NOMO-1 treated with dmso at 0.1 percent for 144 hours (cell line): ENCODE measurements at regions not wholly inside any gene's neighbourhood (a gene's known extent, or its start where the extent isn't known, plus 50 kb on each side); places are given as distances from the start of the nearest gene placed in this dataset.

Experiments
- DNase-seq: peaks from one replicate; lab custom pipeline; 2025; ENCODE audit not compliant: unreplicated experiment; lab: John Stamatoyannopoulos, UW

DNA sequence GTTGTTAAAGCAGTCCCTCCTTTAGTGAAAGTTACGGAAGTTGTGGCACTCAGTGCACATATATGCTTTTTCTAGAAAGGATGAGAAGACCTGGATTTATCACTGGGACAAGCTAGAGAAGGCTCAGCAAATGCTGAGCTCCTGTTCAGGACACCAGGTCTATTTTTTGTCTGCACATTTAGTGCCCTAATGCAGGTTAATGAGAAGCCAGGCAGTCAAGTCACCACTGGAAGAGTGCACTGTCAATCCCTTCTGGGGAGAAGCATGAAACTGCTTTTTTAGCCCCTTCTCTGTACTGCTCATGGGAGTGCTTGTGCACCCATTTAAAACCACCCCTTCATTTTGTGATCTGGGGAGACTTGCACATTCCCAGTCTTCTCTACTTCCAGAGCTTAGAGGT lies 624.1 kb upstream of the USP24 start:
- DNase-seq: no peak

DNA sequence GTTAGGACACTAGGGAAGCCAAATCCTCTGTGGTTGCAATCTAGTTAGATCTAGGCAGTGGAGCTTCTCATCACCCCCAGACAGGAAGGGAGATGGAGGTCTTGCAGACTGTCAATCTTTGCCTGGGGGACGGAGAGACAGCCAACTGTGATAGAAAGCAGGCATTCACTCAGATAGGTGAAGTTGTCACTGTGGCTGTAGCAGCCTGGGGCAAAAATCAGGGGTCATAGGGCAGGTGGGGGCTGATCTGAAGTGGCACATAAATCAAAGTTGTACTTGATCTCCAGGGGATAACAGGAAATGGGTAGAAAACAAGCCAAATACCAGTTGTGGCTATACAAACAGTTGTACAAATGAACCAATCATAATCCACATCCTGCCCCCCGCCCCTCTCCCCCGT lies 620.9 kb upstream of the USP24 start:
- DNase-seq: no peak

DNA sequence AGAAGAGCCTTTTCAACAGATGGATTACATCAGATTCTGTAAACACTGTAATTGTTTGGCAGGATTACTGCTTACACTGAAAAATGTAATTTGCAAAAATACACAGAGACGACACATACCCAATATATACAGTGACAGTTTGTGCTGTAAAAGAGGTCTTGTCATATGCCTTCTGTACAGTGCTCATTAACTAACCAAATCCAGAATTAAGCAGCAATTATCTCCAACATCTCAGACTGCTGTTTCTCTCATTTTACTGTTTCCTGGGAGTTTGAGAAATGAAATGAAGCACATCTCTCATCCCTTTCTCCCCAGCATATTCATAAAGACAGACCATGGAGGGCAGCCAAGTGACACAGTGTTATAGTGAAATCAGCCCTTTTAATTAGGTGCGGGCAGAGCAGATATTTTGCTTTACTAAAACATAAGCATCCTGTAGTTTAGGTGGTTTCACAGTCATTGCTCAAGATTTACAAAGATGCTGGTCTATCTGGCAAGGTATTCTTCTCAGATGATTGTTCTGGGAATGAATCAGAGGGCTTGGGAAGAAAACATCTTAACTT lies 618.4 kb upstream of the USP24 start:
- DNase-seq: no peak

DNA sequence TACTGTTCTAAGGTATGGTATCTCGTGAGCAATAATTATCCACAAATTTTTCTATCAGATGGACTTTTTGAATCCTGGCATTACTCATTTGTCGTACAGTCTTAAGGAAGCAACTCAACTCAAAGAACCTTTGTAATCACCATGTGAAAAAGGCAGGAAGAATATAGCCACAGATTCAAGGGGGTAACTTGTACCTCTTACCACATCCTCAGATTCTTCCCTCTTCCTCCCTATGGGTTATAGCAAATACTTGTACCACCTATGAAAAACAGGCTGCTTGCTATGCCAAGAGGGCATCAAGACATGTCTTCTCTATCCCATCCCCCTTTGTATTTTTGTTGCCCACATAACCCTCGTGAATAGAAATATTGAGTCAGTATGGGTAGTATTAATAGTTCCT lies 616.6 kb upstream of the USP24 start:
- no peak for DNase-seq

DNA sequence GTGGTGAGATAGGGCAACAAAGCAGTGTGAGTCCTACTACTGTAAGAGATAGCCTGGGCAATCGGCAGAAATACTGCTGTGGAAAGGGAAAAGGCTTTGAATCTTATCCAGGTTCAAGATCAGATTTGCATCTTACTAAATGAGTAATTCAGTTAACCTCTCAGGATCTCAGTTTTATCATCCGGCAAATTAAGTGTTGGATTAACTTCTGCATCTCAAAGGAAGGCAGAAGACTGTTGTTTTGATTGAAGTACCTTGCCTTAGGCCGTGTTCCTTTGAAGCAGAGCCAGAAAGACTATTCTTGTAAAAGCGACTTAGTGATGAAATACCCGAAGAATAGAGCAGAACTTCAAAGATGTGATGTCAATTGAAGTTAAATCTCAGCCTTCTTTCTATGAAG lies 612.9 kb upstream of the USP24 start:
- DNase-seq: no peak

DNA sequence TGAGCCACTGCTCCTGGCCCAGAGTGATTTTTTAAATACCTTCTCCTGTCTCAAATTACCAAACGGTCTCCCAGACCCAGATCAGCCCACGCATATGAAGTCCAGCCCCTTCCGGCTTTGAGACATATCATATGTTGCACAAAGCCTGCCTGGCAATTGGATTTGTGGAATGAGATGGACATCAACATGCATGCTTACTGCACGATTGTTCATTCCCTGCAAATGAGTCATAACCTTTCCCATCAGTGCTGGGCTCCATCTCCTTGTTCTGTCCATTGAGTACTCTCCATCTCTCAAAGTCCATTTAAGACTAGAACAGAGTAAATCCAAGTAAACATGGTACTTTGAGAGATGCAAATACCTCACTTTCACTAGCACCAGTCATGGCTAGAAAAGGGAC lies 612.2 kb upstream of the USP24 start:
- no peak for DNase-seq

DNA sequence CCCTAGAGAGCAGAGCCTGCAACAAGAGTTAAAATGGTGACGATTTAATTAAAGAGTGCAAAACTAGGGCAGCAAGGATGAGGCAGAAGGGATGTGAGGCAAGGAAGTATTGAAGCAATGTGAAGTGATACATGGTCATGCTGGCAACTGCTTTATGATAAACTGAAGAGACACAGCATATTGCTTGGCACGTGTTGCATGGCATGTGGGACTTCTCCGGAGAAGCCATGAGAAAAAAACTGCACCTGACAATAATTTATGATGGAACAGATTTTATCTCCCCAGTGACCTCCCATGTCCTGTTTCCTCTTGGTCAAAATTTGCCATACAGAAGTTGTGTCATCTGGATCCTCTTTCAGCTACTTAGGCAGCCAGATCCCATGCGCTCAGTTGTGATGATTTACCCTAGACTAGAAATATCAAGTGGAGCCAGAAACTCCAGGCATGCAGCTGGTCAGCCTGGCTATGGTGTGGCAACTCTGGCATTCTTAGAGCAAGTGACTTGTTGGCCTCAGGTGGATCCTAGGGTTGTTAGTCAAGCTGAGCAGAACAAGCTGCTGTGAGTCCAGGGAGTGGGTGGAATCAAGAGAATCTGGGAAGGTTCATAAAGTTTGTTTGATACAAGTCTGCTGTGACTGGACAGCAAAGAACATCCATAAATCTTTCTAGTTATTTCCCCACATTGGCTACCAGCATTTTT lies 611.4 kb upstream of the USP24 start:
- DNase-seq: no peak

DNA sequence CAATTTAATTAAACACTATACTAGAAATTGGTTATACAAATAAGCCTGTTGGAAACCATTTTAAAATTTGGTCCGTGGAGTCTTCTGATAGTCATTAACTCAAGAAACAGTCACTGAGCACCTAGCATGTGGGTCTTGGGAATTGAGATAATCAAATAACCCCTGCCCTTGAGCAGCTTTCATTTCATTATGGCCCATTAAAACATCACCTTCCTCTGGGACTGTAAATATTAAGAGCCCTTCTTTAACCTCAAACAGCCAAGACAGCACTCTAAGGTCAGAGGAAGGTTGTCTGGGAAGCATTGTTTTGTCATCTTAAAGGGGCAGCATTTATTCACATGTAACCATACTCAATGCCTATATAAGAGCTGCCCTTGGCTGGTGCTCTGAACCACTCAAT lies 610.3 kb upstream of the USP24 start:
- no peak for DNase-seq

DNA sequence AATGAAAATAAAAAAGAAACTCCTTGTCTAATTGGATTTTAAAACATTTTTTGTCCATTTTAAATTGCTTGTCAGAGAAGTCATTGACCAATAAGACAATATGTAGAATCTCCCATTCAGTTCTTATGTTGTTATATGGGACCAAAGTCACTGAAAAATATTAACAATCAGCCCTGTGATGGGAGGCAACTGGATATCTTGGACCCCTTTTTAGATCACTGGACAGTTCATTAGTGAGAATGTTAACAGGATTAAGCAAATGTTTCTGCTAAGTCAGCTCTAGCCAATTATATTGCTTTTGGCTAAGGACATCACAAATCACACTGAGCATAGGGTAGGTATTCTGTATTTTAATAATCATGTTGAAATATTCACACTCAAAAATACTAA lies 609.1 kb upstream of the USP24 start:
- DNase-seq: no peak

DNA sequence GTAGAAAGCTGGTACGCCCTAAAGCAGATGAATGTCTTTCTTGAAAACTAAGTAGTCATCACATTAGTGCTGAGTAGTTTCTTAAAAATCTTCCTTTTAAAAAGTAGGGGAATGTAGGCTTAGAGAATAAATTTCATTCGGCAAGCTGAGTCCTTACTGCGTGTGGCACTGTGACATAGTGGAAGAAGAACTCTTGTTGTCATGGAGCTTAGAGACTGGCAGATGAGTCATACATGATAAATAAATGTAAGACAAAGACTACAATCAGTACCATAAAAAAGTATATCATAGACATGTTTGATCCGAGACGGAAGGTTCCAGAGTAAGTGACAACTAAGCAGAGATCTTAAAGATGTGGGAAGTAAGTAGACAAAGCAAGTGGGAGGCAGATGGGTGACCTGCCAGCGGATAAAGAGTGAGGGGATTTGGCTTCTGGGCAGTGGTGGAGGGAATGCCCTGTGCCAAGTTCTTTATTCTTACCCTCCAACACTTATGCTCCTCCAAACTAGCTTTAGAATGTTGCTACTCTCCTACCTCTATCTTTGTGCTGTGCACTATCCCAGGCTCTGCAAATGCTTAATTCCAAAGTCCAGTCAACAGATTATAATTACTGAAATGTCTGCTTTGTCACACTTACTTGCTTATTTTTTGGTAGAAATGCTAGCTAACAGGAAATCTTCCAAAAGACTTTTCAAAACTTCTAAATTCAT lies 608.5 kb upstream of the USP24 start:
- no peak for DNase-seq

DNA sequence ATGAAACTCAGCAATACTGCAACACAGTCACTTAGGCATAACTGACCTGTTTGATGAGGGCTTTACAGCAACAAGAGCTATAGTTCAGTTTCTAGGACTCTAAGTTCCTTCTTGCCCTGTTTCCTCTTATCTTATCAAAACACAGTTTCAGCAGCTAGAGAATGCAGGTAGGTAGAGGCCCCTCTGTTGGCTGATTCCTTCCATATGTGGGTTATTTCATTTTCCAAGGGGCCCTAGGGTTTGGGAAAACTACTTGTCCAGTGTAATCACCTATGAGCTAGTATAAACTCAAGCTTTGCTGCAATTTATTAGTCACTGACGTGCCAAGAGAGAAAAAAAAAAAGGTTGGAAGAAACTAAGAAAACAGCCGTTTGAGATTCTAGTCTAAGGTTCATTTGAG lies 607.7 kb upstream of the USP24 start:
- no peak for DNase-seq

DNA sequence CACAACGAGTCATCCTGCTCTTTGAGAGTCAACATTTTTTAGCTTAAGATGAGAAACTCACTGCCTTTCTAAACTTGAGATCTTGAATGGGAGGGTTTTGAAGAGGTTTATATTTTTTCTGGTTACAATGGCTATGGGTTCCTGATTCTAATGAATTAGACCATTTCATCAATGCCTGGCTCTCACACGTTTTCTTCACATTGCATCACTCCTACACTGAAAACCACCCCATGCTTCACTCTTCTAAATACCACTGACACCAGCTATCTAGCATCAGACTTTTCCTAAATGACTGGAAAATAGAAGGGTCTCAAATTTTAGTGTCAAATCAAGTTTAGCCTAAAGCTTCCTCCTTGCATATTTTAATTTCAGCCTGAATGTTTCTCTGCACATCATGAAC lies 606.1 kb upstream of the USP24 start:
- no peak for DNase-seq

DNA sequence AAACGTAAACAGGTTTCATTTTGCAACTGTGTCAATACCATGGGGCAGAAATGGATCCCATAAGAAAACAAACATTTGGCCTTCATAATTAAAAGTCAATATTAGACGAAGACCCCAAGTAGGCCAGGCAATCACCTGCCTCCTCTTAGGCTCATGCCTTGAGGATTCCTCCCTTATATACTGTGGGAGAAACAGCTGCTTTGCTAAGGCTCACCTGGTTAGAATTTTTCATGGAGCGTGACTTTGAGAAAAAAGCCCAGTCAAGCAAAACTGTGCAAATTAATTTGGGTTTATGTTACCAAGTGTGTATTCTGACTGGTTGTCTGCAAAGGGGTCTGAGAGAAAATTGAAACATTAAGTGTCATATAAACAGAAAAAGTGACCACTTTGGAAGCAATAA lies 605.3 kb upstream of the USP24 start:
- no peak for DNase-seq

DNA sequence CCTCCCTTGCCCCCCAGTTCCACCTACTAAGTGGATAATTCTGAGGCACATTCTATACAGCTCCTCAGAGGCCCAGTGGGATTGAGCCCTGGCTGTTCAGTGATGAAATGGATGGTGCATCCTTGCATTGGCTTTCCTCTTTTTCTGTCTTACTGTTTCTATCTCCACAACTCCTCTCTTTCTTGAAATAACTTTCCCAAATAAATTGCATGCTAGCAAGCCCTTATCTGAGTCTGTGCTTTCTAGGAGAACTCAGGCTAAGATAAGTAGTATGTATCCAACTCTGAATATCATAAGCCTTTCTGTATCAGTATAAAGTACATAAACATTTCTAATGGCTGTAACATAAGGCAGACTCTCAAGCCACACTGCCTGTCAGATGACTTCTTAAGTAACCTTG lies 603.8 kb upstream of the USP24 start:
- DNase-seq: no peak

DNA sequence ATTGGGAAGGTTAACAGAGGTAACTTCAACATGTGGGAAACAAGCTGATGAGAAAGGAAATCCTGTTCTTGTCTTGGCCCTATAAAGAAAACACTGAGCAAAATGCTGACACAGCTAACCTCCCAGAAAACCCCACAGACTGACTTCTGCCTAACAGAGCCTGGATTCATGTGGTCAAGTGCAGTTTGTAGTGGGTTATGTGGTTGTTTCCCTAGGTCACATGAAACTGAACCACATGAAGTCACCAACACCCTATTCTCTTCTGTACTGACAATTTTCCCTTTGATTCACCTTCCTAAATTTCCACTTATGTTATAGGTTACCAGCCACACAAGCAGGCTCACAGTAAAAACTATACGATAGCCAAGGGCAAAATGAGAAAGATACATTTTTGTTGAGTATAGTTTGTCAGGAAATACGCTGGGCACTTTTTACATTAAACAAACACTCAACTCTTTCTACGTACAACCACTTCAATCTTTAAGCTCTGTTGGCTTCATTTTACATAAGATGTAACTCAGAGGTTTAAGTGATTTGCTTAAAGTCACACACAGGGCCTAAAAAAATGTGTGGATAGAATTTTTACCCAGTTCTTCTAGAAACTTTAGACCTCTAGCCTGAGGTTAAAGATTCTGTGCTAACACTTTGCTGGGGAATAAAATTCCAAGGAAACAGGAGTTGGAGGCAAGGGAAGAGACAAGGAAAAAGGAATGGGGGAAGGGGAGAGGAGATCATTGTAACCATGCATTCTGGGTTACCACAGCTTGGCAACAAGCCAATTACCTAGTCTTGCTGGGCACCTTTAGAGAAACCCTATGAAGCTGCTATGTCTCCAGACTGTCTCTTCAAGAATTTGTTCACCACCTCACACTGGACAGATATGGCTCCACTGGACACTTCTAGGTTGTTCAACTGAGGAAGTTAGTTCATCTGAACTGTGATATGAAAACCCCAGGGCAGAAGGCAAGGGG lies 601.6 kb upstream of the USP24 start:
- no peak for DNase-seq

DNA sequence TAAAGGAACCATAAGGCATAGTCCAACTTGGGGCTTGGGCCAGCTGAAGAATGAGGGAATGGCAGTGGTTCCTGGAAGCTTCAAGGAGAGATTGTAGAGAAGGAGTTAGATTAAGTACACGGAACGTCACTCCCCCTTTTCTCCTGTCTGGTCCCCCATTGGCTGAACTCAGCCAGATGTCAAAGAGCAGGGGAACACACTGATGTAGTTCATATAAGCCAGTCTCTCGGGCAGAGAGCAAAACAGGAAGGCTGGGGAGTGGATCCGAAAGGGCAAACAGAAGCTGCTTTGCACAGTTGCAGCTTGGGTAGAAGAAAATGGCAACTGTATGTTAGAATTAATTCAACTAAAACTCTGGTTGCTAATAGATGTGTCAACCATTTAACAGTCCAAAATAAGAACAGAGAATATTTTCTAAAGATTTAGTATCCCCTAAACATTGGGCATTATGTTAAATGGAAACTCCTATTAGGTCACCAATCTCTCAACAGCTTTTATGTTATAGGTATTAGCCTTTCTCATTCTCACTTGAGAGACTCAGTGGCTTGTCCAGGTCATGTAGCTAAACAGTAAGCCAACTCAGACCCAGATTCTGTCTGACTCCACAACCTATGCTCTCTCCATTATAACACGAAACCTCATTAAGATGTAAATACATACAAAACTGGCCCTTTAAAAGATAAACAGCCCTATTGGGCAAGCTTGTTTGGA lies 600.7 kb upstream of the USP24 start:
- DNase-seq: no peak

DNA sequence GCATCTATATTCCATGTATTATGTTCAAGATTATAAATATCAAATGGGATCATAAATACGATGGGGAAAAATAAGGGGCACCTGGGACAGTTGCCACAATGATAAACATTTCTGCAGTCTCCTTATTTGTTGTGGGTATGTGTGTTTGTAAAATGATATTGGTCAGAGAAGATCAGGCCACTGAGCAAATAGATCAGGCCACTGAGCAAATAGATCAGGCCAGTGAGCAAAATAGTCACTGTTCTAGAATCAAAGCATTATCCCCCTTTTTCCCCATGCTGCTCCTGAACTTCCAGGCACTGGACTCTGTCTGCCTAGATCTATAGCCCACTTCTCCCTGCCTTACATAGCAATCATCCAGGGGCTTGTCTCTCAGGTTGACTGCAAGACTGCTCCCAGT lies 599.8 kb upstream of the USP24 start:
- no peak for DNase-seq

DNA sequence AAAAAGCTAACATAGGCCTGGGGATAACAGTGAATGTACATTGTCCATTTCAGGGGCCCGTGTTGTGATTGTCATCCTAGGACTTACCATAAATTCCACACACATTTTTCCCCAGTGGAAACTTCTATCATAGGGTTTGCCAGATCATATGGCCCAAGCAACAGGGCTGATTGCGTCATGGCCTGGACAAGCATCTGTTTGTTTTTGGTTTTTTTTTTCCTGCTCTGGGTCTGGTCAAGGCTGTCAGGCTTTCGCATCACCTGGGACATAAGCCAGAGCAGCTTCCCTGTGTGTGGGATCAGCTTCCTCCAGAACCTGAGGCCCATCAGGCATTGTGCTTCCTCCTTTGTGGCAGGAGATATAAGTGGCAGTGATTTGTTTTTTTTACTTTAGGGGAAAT lies 598.5 kb upstream of the USP24 start:
- DNase-seq: no peak

DNA sequence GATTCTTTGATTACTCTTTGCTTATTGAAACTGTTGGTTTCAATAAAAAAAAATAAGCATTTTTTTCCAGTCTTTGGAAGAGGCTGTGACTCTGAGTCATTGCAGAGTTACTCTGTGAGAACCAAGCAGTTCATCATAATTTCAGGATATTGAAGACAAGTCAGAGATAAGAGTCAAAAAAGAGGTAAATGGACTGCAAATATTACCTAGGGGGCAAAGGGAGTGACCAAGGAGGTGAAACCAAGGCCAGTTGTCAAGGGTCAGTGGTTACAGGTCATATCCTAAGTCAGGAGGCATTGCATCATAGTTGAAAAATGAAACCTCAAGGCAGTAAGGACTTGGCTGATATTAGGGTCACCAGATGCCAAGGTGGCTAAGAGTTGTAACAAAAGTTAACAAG lies 597.1 kb upstream of the USP24 start:
- no peak for DNase-seq

DNA sequence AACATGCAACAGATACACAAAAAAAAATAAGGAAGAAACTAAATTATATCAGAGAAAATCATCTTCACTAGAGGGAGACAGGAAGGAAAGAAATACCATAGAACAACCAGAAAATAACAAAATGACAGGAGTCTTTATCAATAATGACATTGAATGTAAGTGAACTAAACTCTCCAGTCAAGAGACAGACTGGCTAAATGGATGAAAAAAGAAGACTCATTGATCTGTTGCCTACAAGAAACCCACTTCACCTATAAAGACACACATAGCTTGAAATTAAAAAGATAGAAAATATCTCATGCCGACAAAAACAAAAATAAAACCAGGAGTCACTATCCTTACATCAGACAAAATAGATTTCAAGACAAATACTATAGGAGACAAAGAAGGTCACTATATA lies 593.1 kb upstream of the USP24 start:
- no peak for DNase-seq

DNA sequence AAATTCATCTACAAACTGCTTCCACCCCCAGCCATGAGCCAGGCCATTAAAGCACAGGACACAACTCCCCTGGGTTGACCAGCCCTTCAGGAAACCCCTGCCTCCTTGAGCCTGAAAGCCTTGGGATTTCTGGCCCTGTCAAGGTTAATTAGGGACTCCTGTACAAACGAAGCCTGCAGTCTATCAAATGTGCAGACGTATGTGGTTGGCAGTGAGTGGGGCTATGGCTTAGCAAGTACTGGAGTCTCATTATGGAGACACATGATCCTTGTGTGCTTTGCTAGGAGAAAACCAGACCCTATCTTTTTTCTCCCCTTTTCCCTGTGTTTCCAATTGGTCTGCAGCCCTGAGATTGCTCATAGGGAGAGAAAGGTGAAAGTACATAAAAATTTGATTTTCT lies 588.3 kb upstream of the USP24 start:
- no peak for DNase-seq
